GM12891 (cell line): ENCODE measurements at regions not wholly inside any gene's neighbourhood (a gene's known extent, or its start where the extent isn't known, plus 50 kb on each side); places are given as distances from the start of the nearest gene placed in this dataset.
"Not testable (repeated sequence)": the region's sequence is repeated elsewhere in the genome, so short reads cannot be mapped to it uniquely, and the experiment has no call there.

Source experiments
- DNase-seq: peaks from one replicate; pipeline ENCODE4 v3.0.0; 2011; ENCODE audit warnings: low spot score; ENCODE audit not compliant: insufficient read length
- FAIRE-seq: peaks from 2 replicates; lab custom pipeline; 2011; peaks lifted over from hg19 to GRCh38; lab: Jason Lieb, UNC
- PAX5 ChIP-seq: IDR thresholded peaks from 2 replicates; pipeline ENCODE4 v1.6.1; 2011; ENCODE audit warnings: low read length, moderate library complexity, mild to moderate bottlenecking; ENCODE audit not compliant: insufficient read depth, severe bottlenecking
- POLR2A ChIP-seq: IDR thresholded peaks from 2 replicates; pipeline ENCODE4 v1.6.1; 2011; ENCODE audit warnings: low read depth, low read length, control low read depth
- POLR2AphosphoS5 ChIP-seq: IDR thresholded peaks from 2 replicates; pipeline ENCODE4 v1.6.1; 2011; ENCODE audit warnings: low read depth, low read length, control low read depth
- POU2F2 ChIP-seq: IDR thresholded peaks from 2 replicates; pipeline ENCODE4 v1.6.1; 2011; ENCODE audit warnings: low read depth, mild to moderate bottlenecking, control low read depth, low read length, moderate library complexity
- SPI1 ChIP-seq: IDR thresholded peaks from 2 replicates; pipeline ENCODE4 v1.6.1; 2011; ENCODE audit warnings: low read depth, low read length, control low read depth
- TAF1 ChIP-seq: IDR thresholded peaks from 2 replicates; pipeline ENCODE4 v1.6.1; 2011; ENCODE audit warnings: low read depth, low read length, control low read depth

DNA sequence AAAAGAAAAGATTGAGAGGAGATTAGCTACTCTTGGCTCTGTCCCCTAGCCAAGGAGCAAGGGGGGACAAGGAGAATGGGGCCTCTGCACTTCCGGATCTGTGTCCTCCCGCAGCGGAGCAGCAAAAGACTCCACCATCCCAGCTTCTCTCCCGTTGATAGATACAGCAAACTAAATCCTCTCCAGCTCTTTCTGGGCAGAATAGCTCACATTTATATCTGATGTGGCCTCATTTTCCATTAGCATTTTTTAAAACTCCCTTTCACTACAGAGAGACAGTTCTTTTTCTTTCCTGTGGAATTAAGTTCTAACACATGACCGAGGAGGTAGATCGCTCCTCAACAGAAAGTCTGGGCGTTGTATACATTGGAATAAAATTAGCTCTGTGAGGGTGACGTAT is 260.9 kb upstream of the SOX4 start:
- FAIRE-seq (no peak), DNase-seq (no peak)
- TF ChIP-seq PAX5 (no peak), POLR2AphosphoS5 (no peak), POLR2A (no peak), POU2F2 (no peak), TAF1 (no peak), SPI1 (no peak)

DNA sequence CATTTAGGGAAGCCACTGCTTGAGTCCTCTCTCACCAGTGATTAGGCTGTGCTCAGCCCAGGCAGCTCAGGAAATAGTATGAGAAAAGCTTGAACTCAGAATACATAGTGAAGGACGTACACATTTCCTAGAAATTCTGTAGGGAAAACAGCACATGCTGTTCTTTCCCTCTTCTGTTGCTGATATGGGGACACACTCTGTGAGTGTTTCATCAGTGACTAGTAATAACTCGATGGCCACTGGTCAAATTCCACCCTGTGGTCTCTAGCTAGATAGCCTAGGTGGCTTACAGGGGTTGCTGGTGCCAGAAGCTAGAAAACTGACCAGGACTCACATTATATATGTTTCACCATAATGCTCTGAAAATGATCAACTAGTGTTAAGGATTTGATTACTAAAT is 259.8 kb upstream of the SOX4 start:
- DNase-seq (no peak), FAIRE-seq (no peak)
- no peak for TF ChIP-seq POLR2A
- no peak for TF ChIP-seq PAX5
- no peak for TF ChIP-seq POLR2AphosphoS5
- TF ChIP-seq TAF1, result no peak
- TF ChIP-seq POU2F2, result no peak
- TF ChIP-seq SPI1, result no peak

DNA sequence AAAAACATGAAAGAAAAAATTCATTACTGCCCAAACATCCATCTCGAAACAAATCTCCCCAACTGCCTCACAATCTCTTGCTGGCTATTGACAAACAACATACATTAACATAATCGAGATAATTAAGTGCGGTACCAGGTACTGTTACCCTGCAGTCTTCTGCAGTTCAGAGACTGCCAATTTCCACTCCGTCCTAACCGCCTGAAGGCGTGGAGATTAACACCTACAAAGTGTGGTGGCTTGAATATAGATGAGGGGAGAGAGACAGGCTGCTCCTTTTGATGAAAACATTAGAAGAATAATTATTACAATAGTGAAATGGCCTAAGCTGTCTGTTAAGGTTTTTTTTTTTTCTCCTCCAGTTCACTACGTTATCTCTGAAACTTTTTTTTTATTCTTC is 258.9 kb upstream of the SOX4 start:
- TF ChIP-seq TAF1, result no peak
- no peak for TF ChIP-seq PAX5
- TF ChIP-seq POLR2AphosphoS5, result no peak
- TF ChIP-seq POU2F2, result no peak
- no peak for TF ChIP-seq POLR2A
- no peak for TF ChIP-seq SPI1
- DNase-seq (no peak), FAIRE-seq (no peak)

DNA sequence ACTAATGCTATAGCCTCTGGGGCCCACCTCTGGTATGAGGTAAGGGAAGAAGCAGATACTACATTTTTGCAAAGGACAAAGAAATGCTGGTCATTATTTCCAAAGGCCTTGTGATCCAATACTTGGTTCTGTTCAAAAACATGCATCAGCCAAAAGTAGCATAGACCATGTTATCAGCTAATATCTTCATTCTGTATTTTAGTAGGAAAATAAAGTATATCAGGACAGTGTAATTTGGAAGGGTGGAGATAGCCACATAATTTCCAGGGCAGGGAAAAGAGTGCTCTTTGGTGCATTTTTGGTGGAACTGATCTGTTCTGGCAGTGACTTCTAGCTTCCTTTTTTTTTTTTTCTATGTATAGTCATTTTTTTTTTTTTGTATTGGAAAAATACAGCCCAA is 258.0 kb upstream of the SOX4 start:
- DNase-seq, result no peak
- no peak for TF ChIP-seq POU2F2
- TF ChIP-seq POLR2AphosphoS5, result no peak
- TF ChIP-seq POLR2A, result no peak
- FAIRE-seq, result no peak

DNA sequence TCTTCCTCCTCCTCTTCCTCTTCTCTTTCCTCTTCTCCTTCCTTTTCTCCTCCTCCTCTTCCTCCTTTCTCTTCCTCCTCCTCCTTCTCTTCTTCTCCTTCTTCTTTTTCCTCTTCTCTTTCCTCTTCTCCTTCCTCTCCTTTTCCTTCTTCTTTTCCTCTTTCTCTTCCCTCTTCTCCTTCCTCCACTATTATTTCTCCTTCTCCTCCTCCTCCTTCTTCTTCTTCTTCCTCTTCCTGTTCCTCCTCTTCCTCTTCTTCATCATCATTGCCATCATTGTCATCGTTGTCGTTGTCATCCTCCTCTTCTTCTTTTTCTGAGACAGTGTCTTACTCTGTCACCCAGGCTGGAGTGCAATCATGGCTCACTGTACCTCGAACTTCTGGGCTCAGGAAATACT is 256.3 kb upstream of the SOX4 start:
- no peak for DNase-seq
- TF ChIP-seq PAX5 (no peak), POU2F2 (no peak), POLR2AphosphoS5 (no peak), TAF1 (no peak), SPI1 (no peak), POLR2A (no peak)
- FAIRE-seq, result no peak

DNA sequence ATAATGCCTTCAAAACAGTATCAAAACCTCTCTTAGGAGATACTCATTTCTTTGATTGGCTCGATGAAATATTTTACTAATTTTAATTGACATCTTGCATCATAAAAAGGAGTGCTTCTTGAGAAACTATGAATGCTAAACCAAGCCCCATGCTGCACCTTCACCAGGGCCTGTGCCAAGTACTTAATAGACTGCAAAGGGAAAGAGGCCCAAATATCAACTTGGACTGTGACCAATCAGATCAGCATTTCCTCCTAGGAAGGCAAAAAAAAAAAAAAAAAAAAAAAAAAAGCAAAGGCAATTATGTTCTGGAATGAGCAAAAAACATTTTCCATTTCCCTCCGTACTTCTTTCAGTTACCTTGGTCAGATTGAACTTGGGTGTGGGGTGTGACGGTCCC is 253.0 kb upstream of the SOX4 start:
- TF ChIP-seq PAX5, result no peak
- no peak for TF ChIP-seq POU2F2
- no peak for TF ChIP-seq POLR2AphosphoS5
- no peak for TF ChIP-seq TAF1
- TF ChIP-seq SPI1, result no peak
- TF ChIP-seq POLR2A, result no peak
- no peak for DNase-seq
- no peak for FAIRE-seq

DNA sequence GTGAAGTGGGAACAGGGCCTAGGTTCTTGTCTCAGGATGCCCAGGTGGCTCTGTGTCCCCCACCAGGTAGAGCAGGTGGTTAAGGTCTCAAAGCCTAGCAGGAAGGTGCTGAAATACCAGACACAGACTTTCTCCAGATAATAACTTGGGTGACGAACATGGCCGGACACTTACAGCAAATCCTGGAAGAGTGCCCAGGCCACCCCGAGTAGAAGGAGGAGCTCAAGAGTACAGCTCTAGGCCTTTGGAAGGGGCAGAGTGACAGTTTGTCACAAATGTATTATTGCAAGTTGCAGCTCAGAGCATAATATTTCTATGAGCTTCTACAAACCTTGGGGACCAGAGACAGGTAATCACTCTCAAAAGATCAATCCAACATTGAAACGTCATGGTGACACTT is 251.6 kb upstream of the SOX4 start:
- TF ChIP-seq POLR2AphosphoS5 (no peak), POU2F2 (no peak), PAX5 (no peak), POLR2A (no peak), TAF1 (no peak), SPI1 (no peak)
- no peak for FAIRE-seq
- DNase-seq, result no peak

DNA sequence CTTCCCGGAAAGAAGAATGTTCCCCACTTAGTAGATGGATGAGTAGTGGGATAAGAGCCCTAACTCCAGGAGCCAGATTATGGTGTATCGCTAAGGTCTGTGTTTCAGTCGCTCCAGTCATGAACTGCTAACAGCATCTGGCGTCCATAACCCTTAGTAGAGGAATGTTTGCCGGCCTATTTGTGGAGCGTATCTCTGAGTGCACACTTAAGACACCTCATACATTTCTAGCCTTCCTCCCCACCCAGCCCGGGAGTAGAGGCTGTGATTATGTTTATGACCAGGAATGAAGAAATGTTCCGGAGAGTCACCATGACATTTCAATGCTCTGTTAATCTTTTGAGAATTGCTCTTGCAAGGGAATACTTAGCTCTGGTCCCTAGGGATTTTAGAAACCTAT is 251.1 kb upstream of the SOX4 start:
- FAIRE-seq, result no peak
- TF ChIP-seq POU2F2 (no peak), PAX5 (no peak), POLR2AphosphoS5 (no peak), SPI1 (no peak), POLR2A (no peak), TAF1 (no peak)
- no peak for DNase-seq

DNA sequence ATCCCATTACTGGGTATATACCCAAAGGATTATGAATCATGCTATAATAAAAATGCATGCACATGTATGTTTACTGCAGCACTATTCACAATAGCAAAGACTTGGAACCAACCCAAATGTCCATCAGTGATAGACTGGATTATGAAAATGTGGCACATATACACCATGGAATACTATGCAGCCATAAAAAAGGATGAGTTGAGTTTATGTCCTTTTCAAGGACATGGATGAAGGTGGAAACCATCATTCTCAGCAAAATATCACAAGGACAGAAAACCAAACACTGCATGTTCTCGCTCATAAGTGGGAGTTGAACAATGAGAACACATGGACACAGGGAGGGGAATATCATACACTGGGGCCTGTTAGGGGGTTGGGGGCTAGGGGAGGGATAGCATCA is 247.8 kb upstream of the SOX4 start:
- FAIRE-seq, DNase-seq: not testable (repeated sequence)

DNA sequence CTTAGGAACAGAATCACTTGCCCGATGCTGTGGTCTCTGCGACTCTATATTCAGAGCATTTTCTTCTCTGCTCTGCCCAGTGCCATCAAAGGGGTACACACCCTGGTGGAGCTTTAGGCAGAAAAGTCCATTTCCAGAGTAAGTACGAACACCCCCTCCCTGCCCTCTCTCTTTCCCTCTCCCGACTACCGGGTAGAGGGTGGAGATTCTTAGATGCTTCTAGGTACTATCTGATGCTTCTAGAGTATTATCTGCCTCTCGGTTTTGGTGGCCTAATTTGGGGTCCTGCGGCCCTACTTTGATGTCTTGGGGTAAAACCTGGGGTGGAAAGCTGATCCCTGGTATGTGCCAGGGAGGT is 245.4 kb upstream of the SOX4 start:
- TF ChIP-seq POU2F2, result no peak
- TF ChIP-seq PAX5, result no peak
- TF ChIP-seq SPI1, result no peak
- TF ChIP-seq TAF1, result no peak
- no peak for TF ChIP-seq POLR2A
- TF ChIP-seq POLR2AphosphoS5, result no peak
- DNase-seq (no peak), FAIRE-seq (no peak)
